A204.1 (cell line): ENCODE measurements at regions not wholly inside any gene's neighbourhood (a gene's known extent, or its start where the extent isn't known, plus 50 kb on each side); places are given as distances from the start of the nearest gene placed in this dataset.
"Not testable (repeated sequence)": the region's sequence is repeated elsewhere in the genome, so short reads cannot be mapped to it uniquely, and the experiment has no call there.

Experiments used
- FAIRE-seq: peaks from 2 replicates; lab custom pipeline; 2012; peaks lifted over from hg19 to GRCh38; lab: Jason Lieb, UNC

DNA sequence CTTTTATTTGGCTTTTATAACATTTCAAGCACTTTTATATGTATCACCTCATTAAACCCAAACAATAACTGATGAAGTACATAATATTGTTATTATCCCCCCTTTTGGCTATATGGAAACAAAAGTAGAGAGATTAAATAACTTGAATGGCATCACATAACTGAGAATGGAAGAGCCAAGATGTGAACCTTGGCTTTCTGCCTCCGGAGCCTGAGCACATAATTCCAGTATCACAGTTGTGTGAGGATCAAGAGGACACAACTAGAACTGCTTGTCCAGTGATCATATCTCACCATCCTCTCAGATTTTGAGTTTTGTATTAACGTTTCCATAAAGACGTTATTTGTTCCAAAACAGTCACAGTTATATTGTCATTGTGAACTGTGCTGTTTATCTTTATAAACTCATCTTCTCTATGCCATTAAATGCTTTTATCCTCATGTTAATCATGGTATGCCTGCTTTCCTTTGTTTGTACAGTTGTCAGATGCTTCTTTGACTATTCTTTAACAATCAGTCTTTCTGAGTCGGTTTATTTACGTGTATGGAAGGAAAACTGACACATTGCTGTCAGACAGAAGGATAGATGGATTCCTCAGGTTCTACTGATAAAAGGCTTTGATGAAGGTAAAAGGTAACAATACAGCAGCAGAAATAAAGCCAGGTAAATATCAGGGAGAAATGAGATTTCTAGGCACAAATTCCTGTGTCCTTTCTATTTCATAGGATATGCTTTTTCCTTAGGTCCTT is 92.0 kb upstream of the FAM13C start:
- no peak for FAIRE-seq

GRCh38 chr10:59448616-59449015 is 86.3 kb upstream of the FAM13C start:
- no peak for FAIRE-seq

DNA sequence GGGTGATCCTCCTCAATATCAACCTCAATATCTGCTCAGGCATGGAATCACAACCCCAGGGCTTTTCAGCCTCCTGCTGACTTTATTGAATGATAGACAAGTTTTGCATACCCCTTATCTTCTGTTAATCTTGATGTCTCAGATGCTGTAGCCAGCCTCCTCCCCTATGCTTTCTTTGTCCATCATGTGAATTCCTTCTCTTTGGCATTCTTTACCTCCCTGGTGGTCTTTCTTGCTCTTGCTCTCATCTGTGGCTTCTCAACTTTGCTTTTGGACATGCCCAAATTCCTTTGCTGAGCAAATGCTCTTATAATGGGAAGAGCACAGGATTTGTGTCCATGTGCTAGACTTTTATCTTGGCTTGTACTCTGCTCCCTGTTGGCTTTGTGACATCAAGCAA is 73.4 kb upstream of the FAM13C start:
- no peak for FAIRE-seq

DNA sequence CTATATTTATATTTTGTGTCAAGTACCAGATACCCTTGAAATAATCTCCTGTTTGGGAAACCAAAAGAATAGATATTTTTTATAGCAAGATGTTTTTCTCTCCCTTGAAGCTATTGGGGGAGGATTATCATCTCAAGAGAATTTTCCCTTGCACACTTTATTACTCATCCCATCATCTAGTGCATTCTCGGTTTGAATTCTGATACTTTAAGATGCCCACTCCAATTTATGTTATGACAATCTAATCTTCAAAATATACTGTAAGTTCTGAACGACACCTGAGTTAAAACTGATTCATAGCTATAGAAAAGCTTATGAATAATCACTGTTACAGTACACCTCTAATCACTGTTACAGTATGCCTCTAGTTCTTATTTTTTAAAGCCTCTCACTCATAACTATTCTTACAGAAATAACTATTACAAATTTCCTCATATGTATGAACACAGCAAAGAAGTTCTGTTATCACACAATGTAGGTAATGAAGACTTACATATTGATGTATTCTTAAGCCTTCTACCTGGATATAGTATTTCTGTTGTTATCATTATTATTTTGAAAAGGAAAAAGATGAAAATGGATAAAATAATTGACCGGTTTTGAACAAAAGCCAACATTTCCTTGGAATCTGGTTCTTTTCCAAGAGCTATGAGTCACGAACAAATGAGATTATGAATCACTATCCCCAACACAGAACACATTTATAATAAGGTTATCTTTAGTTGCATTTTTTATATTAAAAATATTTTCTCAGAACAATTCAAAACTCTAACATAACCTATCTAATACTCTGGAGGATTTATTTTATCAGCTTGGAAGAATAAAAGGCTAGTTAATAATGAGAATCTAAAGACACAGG is 72.3 kb upstream of the FAM13C start:
- FAIRE-seq = no peak

- no peak for FAIRE-seq
Observed at GRCh38 chr10:59433720-59434428, 71.5 kb upstream of the FAM13C start.

GRCh38 chr10:59432207-59432900 is 70.0 kb upstream of the FAM13C start:
- no peak for FAIRE-seq

DNA sequence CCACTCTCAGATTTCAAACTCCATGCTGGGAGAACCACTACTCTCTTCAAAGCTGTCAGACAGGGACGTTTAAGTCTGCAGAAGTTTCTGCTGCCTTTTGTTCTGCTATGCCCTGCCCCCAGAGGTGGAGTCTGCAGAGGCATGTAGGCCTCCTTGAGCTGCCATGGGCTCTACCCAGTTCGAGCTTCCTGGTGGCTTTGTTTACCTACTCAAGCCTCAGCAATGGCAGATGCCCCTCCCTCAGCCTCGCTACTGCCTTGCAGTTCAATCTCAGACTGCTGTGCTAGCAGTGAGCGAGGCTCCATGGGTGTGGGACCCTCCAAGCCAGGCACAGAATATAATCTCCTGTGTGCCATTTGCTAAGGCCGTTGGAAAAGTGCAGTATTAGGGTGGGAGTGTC is 51.4 kb upstream of the FAM13C start:
- FAIRE-seq = not testable (repeated sequence)
